GM12891 (cell line): ENCODE measurements at regions not wholly inside any gene's neighbourhood (a gene's known extent, or its start where the extent isn't known, plus 50 kb on each side); places are given as distances from the start of the nearest gene placed in this dataset.
"Not testable (repeated sequence)": the region's sequence is repeated elsewhere in the genome, so short reads cannot be mapped to it uniquely, and the experiment has no call there.

Experiments used
- DNase-seq: peaks from one replicate; pipeline ENCODE4 v3.0.0; 2011; ENCODE audit warnings: low spot score; ENCODE audit not compliant: insufficient read length
- FAIRE-seq: peaks from 2 replicates; lab custom pipeline; 2011; peaks lifted over from hg19 to GRCh38; lab: Jason Lieb, UNC
- PAX5 ChIP-seq: IDR thresholded peaks from 2 replicates; pipeline ENCODE4 v1.6.1; 2011; ENCODE audit warnings: low read length, moderate library complexity, mild to moderate bottlenecking; ENCODE audit not compliant: insufficient read depth, severe bottlenecking
- POLR2A ChIP-seq: IDR thresholded peaks from 2 replicates; pipeline ENCODE4 v1.6.1; 2011; ENCODE audit warnings: low read depth, low read length, control low read depth
- POLR2AphosphoS5 ChIP-seq: IDR thresholded peaks from 2 replicates; pipeline ENCODE4 v1.6.1; 2011; ENCODE audit warnings: low read depth, low read length, control low read depth
- POU2F2 ChIP-seq: IDR thresholded peaks from 2 replicates; pipeline ENCODE4 v1.6.1; 2011; ENCODE audit warnings: low read depth, mild to moderate bottlenecking, control low read depth, low read length, moderate library complexity
- SPI1 ChIP-seq: IDR thresholded peaks from 2 replicates; pipeline ENCODE4 v1.6.1; 2011; ENCODE audit warnings: low read depth, low read length, control low read depth
- TAF1 ChIP-seq: IDR thresholded peaks from 2 replicates; pipeline ENCODE4 v1.6.1; 2011; ENCODE audit warnings: low read depth, low read length, control low read depth

DNA sequence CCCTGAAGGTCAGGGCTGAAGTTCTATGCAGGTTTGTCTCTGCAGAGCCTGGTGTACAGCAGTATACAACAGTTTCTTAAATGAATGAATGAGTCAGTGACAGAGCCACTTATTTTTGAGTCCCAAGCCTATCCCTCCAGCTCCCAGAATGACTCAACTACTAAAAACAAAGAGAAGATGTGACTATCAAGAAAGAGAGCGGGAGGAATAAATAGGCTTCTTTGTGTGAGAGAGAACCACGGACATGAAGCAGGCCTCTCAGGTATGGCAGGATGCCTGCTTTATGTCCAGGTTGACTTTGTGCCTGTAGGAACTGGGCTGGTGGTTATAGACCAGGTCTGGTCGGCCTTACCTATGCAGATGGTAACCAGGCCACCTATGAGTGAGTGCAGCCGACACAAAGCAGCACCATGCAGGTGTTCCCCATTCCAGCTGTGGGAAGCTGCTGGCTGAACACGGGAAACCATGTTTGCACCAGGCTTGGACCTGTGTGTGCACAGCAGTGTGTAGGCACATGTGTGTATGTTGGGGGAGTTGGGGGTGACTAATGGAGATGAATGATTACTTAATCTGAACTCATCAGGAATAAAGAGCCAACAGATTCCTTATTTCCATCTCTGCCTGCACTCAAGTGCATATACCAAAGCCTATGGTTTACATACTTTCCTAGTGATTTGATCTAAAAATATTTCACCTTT lies 171.0 kb downstream of the OSR1 start:
- DNase-seq (no peak), FAIRE-seq (no peak)
- no peak for TF ChIP-seq POLR2AphosphoS5
- no peak for TF ChIP-seq PAX5
- no peak for TF ChIP-seq POLR2A
- TF ChIP-seq POU2F2 = no peak
- no peak for TF ChIP-seq SPI1
- no peak for TF ChIP-seq TAF1

GRCh38 chr2:19185086-19185485 lies 173.3 kb downstream of the OSR1 start:
- TF ChIP-seq POU2F2 (no peak), SPI1 (no peak), TAF1 (no peak), POLR2A (no peak), POLR2AphosphoS5 (no peak), PAX5 (no peak)
- FAIRE-seq (no peak), DNase-seq (no peak)

DNA sequence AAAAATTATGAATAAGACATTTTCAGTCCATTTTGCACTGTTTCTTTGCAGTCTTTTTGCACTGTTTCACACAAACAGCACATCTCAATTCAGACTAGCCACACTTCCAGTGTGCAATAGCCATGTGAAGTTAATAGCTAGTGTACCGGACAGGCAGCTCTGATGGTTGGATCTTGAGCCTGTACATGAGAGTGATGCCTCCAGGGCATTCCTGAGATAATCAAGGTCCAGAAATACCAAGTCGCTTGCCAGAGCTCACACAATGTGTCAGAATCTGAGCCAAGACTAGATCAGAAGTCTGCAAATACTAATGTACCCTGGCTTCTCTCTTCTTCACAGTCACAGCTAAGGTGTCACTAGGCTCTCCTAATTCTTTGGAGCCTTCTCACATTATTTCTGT lies 180.2 kb downstream of the OSR1 start:
- FAIRE-seq = no peak
- no peak for TF ChIP-seq SPI1
- no peak for TF ChIP-seq TAF1
- no peak for TF ChIP-seq PAX5
- no peak for TF ChIP-seq POU2F2
- TF ChIP-seq POLR2AphosphoS5 = no peak
- TF ChIP-seq POLR2A = no peak
- no peak for DNase-seq

DNA sequence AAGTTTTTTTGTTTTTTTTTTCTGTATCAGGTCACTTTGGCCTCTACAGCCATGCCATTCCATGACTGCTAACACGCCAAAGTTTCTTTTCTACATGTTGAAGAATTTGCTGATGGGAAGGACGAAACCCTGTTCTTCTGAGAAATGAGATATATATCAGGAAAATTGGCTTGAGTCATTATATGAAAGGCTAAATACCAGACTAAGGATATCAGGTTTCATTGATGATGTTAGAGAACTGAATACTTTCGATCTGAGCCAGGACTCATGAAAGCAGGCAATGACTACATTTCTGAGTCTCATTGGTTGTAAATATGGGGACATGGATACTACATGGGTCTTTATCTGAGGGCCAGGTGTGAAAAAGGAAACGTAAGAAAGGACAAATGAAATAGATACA lies 181.4 kb downstream of the OSR1 start:
- no peak for TF ChIP-seq TAF1
- TF ChIP-seq POLR2AphosphoS5 = no peak
- TF ChIP-seq SPI1 = no peak
- no peak for TF ChIP-seq POLR2A
- FAIRE-seq = no peak

DNA sequence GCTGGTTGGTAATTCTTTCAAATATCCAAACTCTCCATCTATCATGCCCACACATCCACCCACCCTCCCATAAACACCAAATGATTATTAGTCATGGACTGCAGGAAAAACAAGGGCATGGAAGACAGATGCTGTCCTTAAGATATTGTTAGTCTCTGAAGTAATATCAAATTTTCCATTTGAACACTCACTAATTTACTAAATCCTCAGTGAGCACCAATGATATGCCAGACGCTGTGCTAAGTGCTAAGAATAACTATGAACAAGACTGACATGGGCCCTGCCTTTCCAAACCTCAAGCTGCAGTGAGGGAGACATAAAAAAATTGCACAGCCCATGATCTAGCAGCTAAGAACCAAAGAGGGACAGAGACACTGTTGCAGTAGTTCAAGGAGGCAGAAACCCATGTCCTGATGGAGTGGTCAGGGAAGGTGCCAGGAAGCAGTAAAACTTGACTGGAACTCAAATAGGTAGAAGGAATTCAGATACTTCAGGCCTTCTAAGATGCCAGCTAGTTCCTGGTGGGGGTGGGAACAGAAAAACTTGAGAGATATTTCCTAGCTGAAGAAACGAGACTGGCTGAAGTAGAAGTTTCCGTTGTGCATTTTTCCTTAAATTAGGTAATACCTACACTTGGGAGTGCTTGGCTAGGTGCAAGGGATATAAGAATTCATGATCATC lies 182.1 kb downstream of the OSR1 start:
- TF ChIP-seq POU2F2 (no peak), POLR2A (no peak), POLR2AphosphoS5 (no peak), TAF1 (no peak)
- no peak for FAIRE-seq
- DNase-seq = no peak

More for the DNA sequence above, 181.4 kb downstream of the OSR1 start:
- no peak for DNase-seq

DNA sequence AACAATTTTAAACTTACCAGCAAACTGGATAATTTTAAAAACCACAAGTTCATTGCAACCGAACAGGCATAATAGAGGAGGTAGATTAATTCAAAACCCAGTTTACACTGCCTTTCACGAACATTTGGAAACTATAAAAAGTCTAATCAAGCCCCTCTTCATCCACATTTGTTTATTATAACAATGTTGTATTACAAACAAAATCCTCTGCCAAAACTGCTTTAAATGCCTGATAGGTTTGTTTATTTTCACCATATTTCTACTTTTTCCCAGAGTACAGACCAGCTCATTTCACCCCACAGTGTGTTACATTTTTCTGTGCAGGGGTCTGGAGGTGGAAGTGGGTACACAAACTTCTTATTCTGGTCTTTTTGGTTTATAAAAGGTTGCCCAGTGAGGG lies 184.2 kb downstream of the OSR1 start:
- FAIRE-seq (no peak), DNase-seq (no peak)
- TF ChIP-seq POLR2AphosphoS5 (no peak), POLR2A (no peak), TAF1 (no peak), POU2F2 (no peak), PAX5 (no peak), SPI1 (no peak)

GRCh38 chr2:19171409-19171808 lies 187.0 kb downstream of the OSR1 start:
- DNase-seq (no peak), FAIRE-seq (no peak)
- no peak for TF ChIP-seq TAF1
- TF ChIP-seq POLR2AphosphoS5 = no peak
- no peak for TF ChIP-seq POU2F2
- TF ChIP-seq PAX5 = no peak
- TF ChIP-seq SPI1 = no peak
- no peak for TF ChIP-seq POLR2A

- DNase-seq (no peak), FAIRE-seq (no peak)
- no peak for TF ChIP-seq PAX5
- TF ChIP-seq POLR2AphosphoS5 = no peak
- no peak for TF ChIP-seq POU2F2
- TF ChIP-seq TAF1 = no peak
- TF ChIP-seq SPI1 = no peak
- no peak for TF ChIP-seq POLR2A
Observed at GRCh38 chr2:19169134-19169768, 189.2 kb downstream of the OSR1 start.

- DNase-seq, FAIRE-seq: not testable (repeated sequence)
Observed at GRCh38 chr2:19164099-19164498, 194.3 kb downstream of the OSR1 start.

- FAIRE-seq = no peak
- TF ChIP-seq SPI1 = no peak
- no peak for TF ChIP-seq POLR2A
- TF ChIP-seq POU2F2 = no peak
- TF ChIP-seq PAX5 = no peak
- no peak for TF ChIP-seq TAF1
- no peak for TF ChIP-seq POLR2AphosphoS5
- DNase-seq = no peak
Observed at GRCh38 chr2:19158896-19159295, 199.5 kb downstream of the OSR1 start.
